Hematopoietic multipotent progenitor cell (in vitro differentiated cells): ENCODE measurements at regions not wholly inside any gene's neighbourhood (a gene's known extent, or its start where the extent isn't known, plus 50 kb on each side); places are given as distances from the start of the nearest gene placed in this dataset. TPM values are rescaled to one million over a fixed set of nuclear protein-coding genes. Genes with fewer than 3 reads are reported as not detected.
"Not testable (repeated sequence)": the region's sequence is repeated elsewhere in the genome, so short reads cannot be mapped to it uniquely, and the experiment has no call there.

Experiments
- DNase-seq, 3 donors: peaks; one replicate each; pipeline ENCODE4 v3.0.0-alpha.2; 2011 to 2015; ENCODE audit warnings: low read depth in 2 of 3, low spot score in 2 of 3
- small RNA-seq: library from RNA; depleted of rRNA; stranded (forward); fragments of <200 nt; gene quantifications from one replicate; pipeline ENCODE3, GENCODE V24; 2012

DNA sequence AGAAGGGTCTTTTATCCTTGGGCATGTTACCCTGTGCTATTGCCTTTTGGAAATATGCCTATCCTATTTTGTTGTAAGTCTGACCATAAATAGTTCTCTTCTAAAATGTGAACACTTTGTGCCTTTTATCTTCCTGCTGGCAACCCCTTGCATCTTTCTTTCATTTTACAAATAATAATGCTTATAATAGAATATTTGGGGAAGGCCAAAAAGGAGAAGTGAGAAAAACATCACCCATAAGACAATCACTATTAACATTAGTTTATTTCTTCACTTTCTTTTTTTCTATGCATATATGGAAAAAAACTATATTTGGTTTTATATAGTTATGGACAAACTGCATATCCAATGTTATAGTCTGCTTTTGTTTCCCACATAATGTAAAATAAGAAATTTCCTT, 64.9 kb upstream of the GBA3 start:
- DNase-seq: not testable (repeated sequence)

GRCh38 chr4:22630161-22630975, 62.4 kb upstream of the GBA3 start:
- DNase-seq: not testable (repeated sequence)

DNA sequence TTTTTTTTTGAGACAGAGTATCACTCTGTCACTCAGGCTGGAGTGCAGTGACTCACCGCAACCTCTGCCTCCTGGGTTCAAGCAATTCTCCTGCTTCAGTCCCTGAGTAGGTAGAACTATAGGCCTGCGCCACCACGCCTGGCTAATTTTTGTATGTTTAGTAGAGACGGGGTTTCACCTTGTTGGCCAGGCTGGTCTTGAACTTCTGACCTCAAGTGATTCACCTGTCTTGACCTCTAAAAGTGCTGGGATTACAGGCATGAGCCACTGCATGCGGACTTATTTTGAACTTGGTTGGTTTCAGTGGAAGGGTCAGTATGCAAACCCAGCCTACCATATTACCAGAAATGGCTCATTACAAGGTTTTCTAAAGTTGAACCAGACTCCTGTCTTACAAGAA, 61.6 kb upstream of the GBA3 start:
- not testable (repeated sequence) for DNase-seq

- DNase-seq: no peak
Observed at GRCh38 chr4:22634541-22635181, 58.1 kb upstream of the GBA3 start.

GRCh38 chr4:22635182-22635549, 57.6 kb upstream of the GBA3 start:
- not testable (repeated sequence) for DNase-seq

DNA sequence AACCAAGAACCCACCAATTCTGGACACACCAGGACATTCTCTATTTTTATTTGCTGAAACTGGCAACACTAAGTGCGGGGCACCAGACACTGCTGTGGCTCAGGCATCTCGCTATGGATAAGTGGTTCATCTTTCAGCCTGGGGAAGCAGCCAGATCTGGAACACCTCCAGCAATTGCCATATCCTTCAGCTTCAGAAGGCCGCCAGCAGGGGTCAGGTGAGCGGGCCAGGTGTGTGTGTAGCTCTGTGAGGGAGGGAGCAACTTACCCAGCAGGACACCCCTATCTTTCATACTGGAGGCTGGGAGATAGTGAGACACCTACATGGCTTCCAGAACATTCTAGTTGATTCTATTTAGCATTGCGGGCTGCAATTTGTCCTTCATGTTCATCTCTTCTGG, 57.0 kb upstream of the GBA3 start:
- no peak for DNase-seq

- DNase-seq: no peak
Observed at GRCh38 chr4:22637306-22637705, 55.4 kb upstream of the GBA3 start.

Small RNA genes in the stretch of these regions (small RNA-seq; reads per million reads assigned to genes)
- gene AC098583.1: not detected
